ENCODE measurements at regions not wholly inside any gene's neighbourhood (a gene's known extent, or its start where the extent isn't known, plus 50 kb on each side); places are given as distances from the start of the nearest gene placed in this dataset.

GRCh38 chr2:235332240-235332890, 161.5 kb upstream of the AGAP1 start:
- ChIA-PET CTCF (interaction anchor here (0.9 kb wide), 1 partner anchor 38 kb away, joined by 7 read pairs; no protein-coding TSS in a partner anchor), POLR2A (no interaction called here)
- no peak overlapping the region for H3K4me3 ChIP-seq
- H3K4me1 ChIP-seq = peaks cover 43% of the 10 kb centered on the region
- no peak for DNase-seq (ENCODE audit: low read depth in 1 of 2, low spot score in 1 of 2)
- peak overlapping the region; percentile 65; the same call in 1 of the 3 replicates for H3K4me2 ChIP-seq
- H3K27ac ChIP-seq = peak overlapping the region; percentile 77 to 87
- FAIRE-seq = no peak
- no peak for ATAC-seq
- H3K9me3 ChIP-seq = peaks cover 2% of the 10 kb centered on the region; the same call in 1 of the 3 replicates
- TF ChIP-seq HOXB13 (CRISPR knock-in tag; IDR thresholded peaks at IDR 0.05; ENCODE audit: low read depth) (no peak), REST (IDR thresholded peaks at IDR 0.05) (no peak), HDAC2 (IDR thresholded peaks at IDR 0.05) (no peak), JUN (IDR thresholded peaks at IDR 0.05) (no peak)
- WGBS (ENCODE audit: missing lambda C conversion rate) = 92% methylated on average over 5 of the region's 5 CpGs

GRCh38 chr2:235333076-235333475, 160.8 kb upstream of the AGAP1 start:
- DNase-seq (ENCODE audit: low read depth in 1 of 2, low spot score in 1 of 2) (peak in 1 of 2 experiments; percentile 73), FAIRE-seq (no peak), ATAC-seq (peak in 1 of 2 experiments; percentile 13; a peak in 2 of 6 replicates)
- ChIA-PET POLR2A (no interaction called here), CTCF (no interaction called here)
- no peak overlapping the region for H3K4me3 ChIP-seq
- peak overlapping the region; percentile 9; the same call in 2 of the 3 replicates for H3K4me2 ChIP-seq
- peaks cover 37% of the 10 kb centered on the region for H3K4me1 ChIP-seq
- peak overlapping the region; percentile 77 to 87 for H3K27ac ChIP-seq
- WGBS (ENCODE audit: missing lambda C conversion rate) = 37% methylated on average over 5 of the region's 5 CpGs
- H3K9me3 ChIP-seq = peaks cover 6% of the 10 kb centered on the region; the same call in 2 of the 3 replicates
- TF ChIP-seq BHLHE40 (IDR thresholded peaks at IDR 0.05; ENCODE audit: low read depth, low read length) (0 out of 2 replicates have a peak, but pooled peaks have one; percentile 27), JUN (IDR thresholded peaks at IDR 0.05) (peak; percentile 63 to 71; a peak in 3 of 5 replicates), RAD21 (conservative IDR thresholded peaks at IDR 0.05 in 1 of 2, IDR thresholded peaks at IDR 0.05 in 1 of 2) (peak in 1 of 2 experiments; percentile 49; a peak in 2 of 5 replicates), CEBPB (IDR thresholded peaks at IDR 0.05) (peak; percentile 71 to 82; a peak in 3 of 4 replicates), POLR2AphosphoS2 (conservative IDR thresholded peaks at IDR 0.05; ENCODE audit: low read length) (no peak), JUNB (IDR thresholded peaks at IDR 0.05) (peak; percentile 74), ZC3H11A (IDR thresholded peaks at IDR 0.05) (no peak), RNF2 (IDR thresholded peaks at IDR 0.05; ENCODE audit: borderline replicate concordance, low read depth) (no peak), ZNF302 (CRISPR knock-in tag; IDR thresholded peaks at IDR 0.05) (no peak), RARB (CRISPR knock-in tag; IDR thresholded peaks at IDR 0.05) (no peak), HOXB5 (CRISPR knock-in tag; IDR thresholded peaks at IDR 0.05) (no peak), HEYL (CRISPR knock-in tag; IDR thresholded peaks at IDR 0.05) (no peak), NPAS2 (CRISPR knock-in tag; IDR thresholded peaks at IDR 0.05; ENCODE audit: borderline replicate concordance) (no peak), TFCP2L1 (CRISPR knock-in tag; IDR thresholded peaks at IDR 0.05) (no peak), RFX5 (IDR thresholded peaks at IDR 0.05) (no peak), TP53 (CRISPR knock-in tag; IDR thresholded peaks at IDR 0.05) (no peak), MAFK (IDR thresholded peaks at IDR 0.05; ENCODE audit: partially characterized antibody) (peak; percentile 7), EHMT2 (IDR thresholded peaks at IDR 0.05; ENCODE audit: low read depth) (no peak), MAX (IDR thresholded peaks at IDR 0.05) (0 out of 2 replicates have a peak, but pooled peaks have one; percentile 19), CBX8 (IDR thresholded peaks at IDR 0.05) (no peak), EHF (CRISPR knock-in tag; IDR thresholded peaks at IDR 0.05) (no peak), GATA3 (IDR thresholded peaks at IDR 0.05; ENCODE audit: borderline replicate concordance) (peak; percentile 83), KDM1A (IDR thresholded peaks at IDR 0.05; ENCODE audit: low read depth) (no peak), CHD2 (IDR thresholded peaks at IDR 0.05; ENCODE audit: low read length, partially characterized antibody) (no peak), HES2 (IDR thresholded peaks at IDR 0.05) (no peak), CTCF (IDR thresholded peaks at IDR 0.05) (no peak), MAZ (IDR thresholded peaks at IDR 0.05; ENCODE audit: borderline replicate concordance, low read depth, low read length) (no peak), CBX2 (IDR thresholded peaks at IDR 0.05; ENCODE audit: borderline replicate concordance, low read depth) (no peak), E2F6 (IDR thresholded peaks at IDR 0.05; ENCODE audit: borderline replicate concordance, low read depth) (no peak), EP300 (IDR thresholded peaks at IDR 0.05) (peak; percentile 83 to 86; a peak in 3 of 5 replicates)
